H1 (cell line): ENCODE measurements at regions not wholly inside any gene's neighbourhood (a gene's known extent, or its start where the extent isn't known, plus 50 kb on each side); places are given as distances from the start of the nearest gene placed in this dataset.

ENCODE experiments used
- CTCF ChIA-PET: fragments of 300-600 bp; sonication (Branson Sonifier 250); formaldehyde crosslinking; loops from one replicate; lab custom pipeline; 2021; ENCODE audit not compliant: partially characterized antibody; lab: Charles Lee
- POLR2A ChIA-PET: fragments of 300-600 bp; sonication (Branson Sonifier 250); formaldehyde crosslinking; loops from one replicate; lab custom pipeline; 2021; ENCODE audit warnings: inconsistent platforms; ENCODE audit not compliant: partially characterized antibody; lab: Charles Lee
- DNase-seq, 2 experiments: peaks; one replicate each; pipeline versions ENCODE4 v3.0.0 to v3.0.0-alpha.2; 2010 to 2022; ENCODE audit warnings: low spot score in 2 of 2, low read depth in 1 of 2, mixed read lengths in 1 of 2
- FAIRE-seq: peaks from 2 replicates; lab custom pipeline; 2011; peaks lifted over from hg19 to GRCh38; lab: Jason Lieb, UNC
- H2AFZ ChIP-seq: 2 replicates; pipeline ENCODE4 v1.8.1; 2012; ENCODE audit warnings: low read length, inconsistent platforms
- H2AK5ac ChIP-seq: 2 replicates; pipeline ENCODE4 v1.6.1; 2013; ENCODE audit warnings: low read depth, low read length
- H2BK120ac ChIP-seq: replicated peaks from 2 replicates; pipeline ENCODE3; 2013; ENCODE audit warnings: low read depth, low read length, inconsistent platforms
- H2BK12ac ChIP-seq: 2 replicates; pipeline ENCODE4 v1.6.1; 2013; ENCODE audit warnings: low read depth, low read length
- H2BK15ac ChIP-seq: 2 replicates; pipeline ENCODE4 v1.6.1; 2013; ENCODE audit warnings: low read length
- H2BK20ac ChIP-seq: 2 replicates; pipeline ENCODE4 v1.6.1; 2013; ENCODE audit warnings: low read length
- H2BK5ac ChIP-seq: 2 replicates; pipeline ENCODE4 v1.6.1; 2013; ENCODE audit warnings: low read depth, low read length
- H3K14ac ChIP-seq: 2 replicates; pipeline ENCODE4 v1.6.1; 2013; ENCODE audit warnings: inconsistent platforms; ENCODE audit not compliant: insufficient read length
- H3K18ac ChIP-seq: 2 replicates; pipeline ENCODE4 v1.6.1; 2013; ENCODE audit warnings: low read length; ENCODE audit errors: extremely low read depth
- H3K23ac ChIP-seq: 2 replicates; pipeline ENCODE4 v1.6.1; 2013; ENCODE audit warnings: inconsistent platforms; ENCODE audit not compliant: insufficient read length
- H3K23me2 ChIP-seq: 2 replicates; pipeline ENCODE4 v1.6.1; 2013; ENCODE audit warnings: low read depth, low read length
- H3K27ac ChIP-seq: 2 replicates; pipeline ENCODE4 v1.6.1; 2011; ENCODE audit warnings: low read depth, low read length, inconsistent platforms
- H3K27me3 ChIP-seq, 4 experiments: replicated peaks in 1 of 4; 1 replicate in 1 of 4; 2 replicates in 3 of 4; pipeline versions ENCODE4 v1.6.1 to v1.8.1; 2011 to 2013; ENCODE audit warnings: low read length in 3 of 4, mild to moderate bottlenecking in 3 of 4, inconsistent platforms in 2 of 4, mixed read lengths in 2 of 4, moderate library complexity in 1 of 4; ENCODE audit not compliant: control insufficient read depth in 3 of 4, insufficient read depth in 3 of 4; ENCODE audit errors: extremely low read depth in 1 of 4
- H3K36me3 ChIP-seq, 4 experiments: 2 replicates each; pipeline versions ENCODE4 v1.6.1 to v1.8.1; 2011 to 2013; ENCODE audit warnings: mild to moderate bottlenecking in 4 of 4, low read length in 3 of 4, moderate library complexity in 2 of 4, control low read depth in 1 of 4, inconsistent platforms in 1 of 4; ENCODE audit not compliant: insufficient read depth in 4 of 4, control insufficient read depth in 2 of 4
- H3K4ac ChIP-seq: replicated peaks from 2 replicates; pipeline ENCODE3; 2013; ENCODE audit warnings: low read length, low read depth, mixed read lengths, inconsistent platforms; ENCODE audit not compliant: insufficient read length
- H3K4me1 ChIP-seq, 4 experiments: replicated peaks in 1 of 4; 1 replicate in 1 of 4; 2 replicates in 3 of 4; pipeline versions ENCODE4 v1.6.1 to v1.8.1; 2011 to 2013; ENCODE audit warnings: low read length in 3 of 4, inconsistent platforms in 2 of 4, mixed read lengths in 1 of 4; ENCODE audit not compliant: insufficient read depth in 4 of 4, control insufficient read depth in 3 of 4
- H3K4me2 ChIP-seq, 2 experiments: 2 replicates each; pipeline versions ENCODE4 v1.6.1 to v1.8.1; 2011 to 2013; ENCODE audit warnings: low read depth in 2 of 2, low read length in 2 of 2, control low read depth in 1 of 2, inconsistent platforms in 1 of 2, mild to moderate bottlenecking in 1 of 2; ENCODE audit not compliant: insufficient read depth in 1 of 2
- H3K4me3 ChIP-seq, 4 experiments: fragments of 200-600, 300-600 bp in 1 of 4; sonication (generic), shearing (Covaris generic), sonication (Bioruptor Twin) in 1 of 4; 2 replicates each; pipeline versions ENCODE4 v1.5.1 to v1.8.1; 2011 to 2016; ENCODE audit warnings: low read length in 4 of 4, low read depth in 3 of 4, control low read depth in 2 of 4, inconsistent platforms in 2 of 4, mild to moderate bottlenecking in 2 of 4, mixed read lengths in 1 of 4, moderate library complexity in 1 of 4; ENCODE audit not compliant: insufficient read depth in 2 of 4; ENCODE audit errors: extremely low read depth in 1 of 4
- H3K56ac ChIP-seq: replicated peaks from 2 replicates; pipeline ENCODE3; 2013; ENCODE audit warnings: low read depth, mild to moderate bottlenecking, mixed read lengths, low read length, inconsistent platforms; ENCODE audit not compliant: insufficient read length
- H3K79me1 ChIP-seq: 2 replicates; pipeline ENCODE4 v1.6.1; 2013; ENCODE audit warnings: low read depth, low read length, control low read depth
- H3K79me2 ChIP-seq, 2 experiments: 2 replicates each; pipeline versions ENCODE4 v1.6.1 to v1.8.1; 2012 to 2013; ENCODE audit warnings: low read length in 2 of 2, mild to moderate bottlenecking in 2 of 2, inconsistent platforms in 1 of 2; ENCODE audit not compliant: insufficient read depth in 2 of 2, control insufficient read depth in 1 of 2
- H3K9ac ChIP-seq, 4 experiments: replicated peaks in 1 of 4; 1 replicate in 1 of 4; 2 replicates in 3 of 4; pipeline versions ENCODE4 v1.6.1 to v1.8.1; 2011 to 2013; ENCODE audit warnings: low read depth in 3 of 4, low read length in 3 of 4, control low read depth in 2 of 4, mild to moderate bottlenecking in 2 of 4, moderate library complexity in 2 of 4, inconsistent platforms in 1 of 4; ENCODE audit errors: extremely low read depth in 1 of 4
- H3K9me3 ChIP-seq, 2 experiments: 2 replicates each; pipeline versions ENCODE4 v1.6.1 to v1.8.1; 2012 to 2013; ENCODE audit warnings: mild to moderate bottlenecking in 2 of 2, moderate library complexity in 2 of 2, control low read depth in 1 of 2, inconsistent platforms in 1 of 2, low read depth in 1 of 2, low read length in 1 of 2, mixed read lengths in 1 of 2; ENCODE audit not compliant: insufficient read depth in 2 of 2
- H4K20me1 ChIP-seq, 2 experiments: replicated peaks in 1 of 2; 2 replicates each; pipeline versions ENCODE3 to v1.8.1; 2011 to 2013; ENCODE audit warnings: inconsistent platforms in 2 of 2, low read length in 2 of 2, mild to moderate bottlenecking in 1 of 2; ENCODE audit not compliant: insufficient read depth in 2 of 2, control insufficient read depth in 1 of 2
- H4K5ac ChIP-seq: 2 replicates; pipeline ENCODE4 v1.6.1; 2013; ENCODE audit warnings: low read length, low read depth, mixed read lengths, inconsistent platforms; ENCODE audit not compliant: insufficient read length
- H4K8ac ChIP-seq: 2 replicates; pipeline ENCODE4 v1.8.0; 2013; ENCODE audit warnings: mild to moderate bottlenecking, moderate library complexity, low read length, inconsistent platforms; ENCODE audit not compliant: insufficient read depth; ENCODE audit errors: extremely low read depth
- H4K91ac ChIP-seq: replicated peaks from 2 replicates; pipeline ENCODE3; 2013; ENCODE audit warnings: low read length, mixed read lengths, inconsistent platforms; ENCODE audit not compliant: insufficient read length
- MAFK ChIP-seq: IDR thresholded peaks from 2 replicates; pipeline ENCODE4 v1.6.1; 2012; ENCODE audit warnings: low read depth, mild to moderate bottlenecking, improper control_type of control experiment, low read length
- SIN3A ChIP-seq, 2 experiments: IDR thresholded peaks in 1 of 2; conservative IDR thresholded peaks in 1 of 2; 2 replicates each; pipeline ENCODE4 v1.6.1; 2011 to 2012; ENCODE audit warnings: low read length in 2 of 2, improper control_type of control experiment in 1 of 2, low read depth in 1 of 2, mild to moderate bottlenecking in 1 of 2
- WGBS, 2 experiments: shearing (Covaris generic) in 1 of 2; methylation state at CpG; one replicate each; pipeline versions ENCODE4 v1.1.6 to v1.1.7; 2013 to 2015; ENCODE audit warnings: low lambda C conversion rate in 2 of 2, mixed read lengths in 2 of 2, inconsistent platforms in 1 of 2, low coverage in 1 of 2, missing lambda C conversion rate in 1 of 2; ENCODE audit not compliant: insufficient replicate concordance in 2 of 2, insufficient coverage in 1 of 2, insufficient read length in 1 of 2; ENCODE audit errors: extremely low coverage in 1 of 2, missing lambda C conversion rate in 1 of 2; 5-methylcytosine and 5-hydroxymethylcytosine counted together

GRCh38 chr6:50921968-50922367 lies 103.3 kb downstream of the TFAP2B start:
- Histone ChIP-seq H3K27me3 (no peaks in the 10 kb centered on the region), H2BK20ac (no peak overlapping the region), H4K20me1 (no peaks in the 10 kb centered on the region), H4K8ac (no peak overlapping the region), H2AK5ac (no peak overlapping the region), H3K4me2 (no peak overlapping the region), H3K79me2 (no peaks in the 10 kb centered on the region), H3K23me2 (no peaks in the 10 kb centered on the region), H3K23ac (no peak overlapping the region), H3K9me3 (peaks cover 3 to 8% of the 10 kb centered on the region in 2 experiments; a peak in 2 of 4 replicates), H3K4me1 (0 out of 7 replicates have a peak, but pooled peaks cover 0 to 2% (median 0%) of the 10 kb centered on the region in 4 experiments), H3K4ac (no peak overlapping the region), H3K36me3 (no peaks in the 10 kb centered on the region), H2BK12ac (no peak overlapping the region), H3K56ac (no peak overlapping the region), H2BK15ac (no peak overlapping the region), H2BK120ac (no peak overlapping the region), H4K91ac (no peak overlapping the region), H3K79me1 (no peaks in the 10 kb centered on the region), H4K5ac (no peak overlapping the region), H2BK5ac (no peak overlapping the region), H3K4me3 (no peak overlapping the region), H3K9ac (no peak overlapping the region), H2AFZ (no peak overlapping the region), H3K14ac (no peak overlapping the region), H3K27ac (no peak overlapping the region), H3K18ac (no peak overlapping the region)
- no peak for FAIRE-seq
- ChIA-PET CTCF (no interaction called here), POLR2A (no interaction called here)
- 92% methylated on average over 4 of the region's 4 CpGs; no CpG with 5 or more reads in 1 of the 2 experiments for WGBS, 2 experiments
- DNase-seq = no peak
- TF ChIP-seq MAFK = no peak
- TF ChIP-seq SIN3A (conservative IDR thresholded peaks at IDR 0.05 in 1 of 2, IDR thresholded peaks at IDR 0.05 in 1 of 2; ENCODE audit: low read depth in 1 of 2, low read length in 2 of 2) = no peak
